Neural progenitor cell (in vitro differentiated cells): ENCODE measurements at regions not wholly inside any gene's neighbourhood (a gene's known extent, or its start where the extent isn't known, plus 50 kb on each side); places are given as distances from the start of the nearest gene placed in this dataset.

ENCODE experiments used
- DNase-seq: peaks from one replicate; pipeline ENCODE4 v3.0.0-alpha.2; 2016; ENCODE audit warnings: low spot score
- H2AFZ ChIP-seq: fragments of 200-600 bp; sonication (generic); replicated peaks from 2 replicates; pipeline ENCODE4 v1.6.1; 2016; ENCODE audit warnings: antibody characterized with exemption
- H3F3A ChIP-seq: fragments of 200-600 bp; sonication (generic); 2 replicates; pipeline ENCODE4 v1.6.1; 2016; ENCODE audit warnings: antibody characterized with exemption, low read depth
- H3K27ac ChIP-seq: fragments of 200-600 bp; sonication (generic); 2 replicates; pipeline ENCODE4 v1.5.1; 2016; ENCODE audit warnings: mild to moderate bottlenecking
- H3K27me3 ChIP-seq: fragments of 200-600 bp; sonication (generic); 2 replicates; pipeline ENCODE4 v1.6.1; 2016; ENCODE audit warnings: mild to moderate bottlenecking, moderate library complexity
- H3K36me3 ChIP-seq: fragments of 200-600 bp; sonication (generic); 2 replicates; pipeline ENCODE4 v1.5.1; 2016
- H3K4me1 ChIP-seq: fragments of 200-600 bp; sonication (generic); 2 replicates; pipeline ENCODE4 v1.6.1; 2016; ENCODE audit warnings: mixed run types
- H3K4me2 ChIP-seq: fragments of 200-600 bp; sonication (generic); 2 replicates; pipeline ENCODE4 v1.6.1; 2016
- H3K4me3 ChIP-seq: fragments of 200-600 bp; sonication (generic); 2 replicates; pipeline ENCODE4 v1.5.1; 2016
- H3K79me2 ChIP-seq: fragments of 200-600 bp; sonication (generic); 2 replicates; pipeline ENCODE4 v1.6.1; 2016; ENCODE audit warnings: low read depth
- H3K9ac ChIP-seq: fragments of 200-600 bp; sonication (generic); 2 replicates; pipeline ENCODE4 v1.6.1; 2016
- H3K9me3 ChIP-seq: fragments of 200-600 bp; sonication (generic); 2 replicates; pipeline ENCODE4 v1.5.1; 2016; ENCODE audit warnings: low read depth
- H4K20me1 ChIP-seq: fragments of 200-600 bp; sonication (generic); 2 replicates; pipeline ENCODE4 v1.6.1; 2016; ENCODE audit warnings: low read depth
- H3K27ac Mint-ChIP-seq: 3 replicates; pipeline ENCODE4 v1.8.0; 2021; ENCODE audit warnings: mixed read lengths
- H3K27me3 Mint-ChIP-seq: 2 replicates; pipeline ENCODE4 v1.8.0; 2022; ENCODE audit warnings: low read depth, mild to moderate bottlenecking, inconsistent platforms, moderate library complexity, mixed read lengths; ENCODE audit not compliant: insufficient read depth
- H3K36me3 Mint-ChIP-seq: 3 replicates; pipeline ENCODE4 v1.8.0; 2021; ENCODE audit warnings: mixed read lengths
- H3K4me1 Mint-ChIP-seq: 3 replicates; pipeline ENCODE4 v1.8.0; 2021; ENCODE audit warnings: mixed read lengths
- H3K4me3 Mint-ChIP-seq: 3 replicates; pipeline ENCODE4 v1.8.0; 2021; ENCODE audit warnings: mild to moderate bottlenecking, moderate library complexity, mixed read lengths
- H3K9me3 Mint-ChIP-seq: 3 replicates; pipeline ENCODE4 v1.8.0; 2020; ENCODE audit warnings: mixed read lengths
- EZH2 ChIP-seq: fragments of 200-600 bp; sonication (generic); IDR thresholded peaks from 2 replicates; pipeline ENCODE4 v1.6.1; 2017; ENCODE audit warnings: antibody characterized with exemption, mild to moderate bottlenecking, moderate library complexity
- EZH2phosphoT487 ChIP-seq: fragments of 200-600 bp; sonication (generic); IDR thresholded peaks from 2 replicates; pipeline ENCODE4 v1.6.1; 2017; ENCODE audit warnings: antibody characterized with exemption
- TF ChIP-seq, protein P1 (sequence below): fragments of 200-600 bp; sonication (generic); IDR thresholded peaks from 2 replicates; pipeline ENCODE4 v1.5.1; 2017; ENCODE audit warnings: antibody characterized with exemption, mild to moderate bottlenecking

DNA sequence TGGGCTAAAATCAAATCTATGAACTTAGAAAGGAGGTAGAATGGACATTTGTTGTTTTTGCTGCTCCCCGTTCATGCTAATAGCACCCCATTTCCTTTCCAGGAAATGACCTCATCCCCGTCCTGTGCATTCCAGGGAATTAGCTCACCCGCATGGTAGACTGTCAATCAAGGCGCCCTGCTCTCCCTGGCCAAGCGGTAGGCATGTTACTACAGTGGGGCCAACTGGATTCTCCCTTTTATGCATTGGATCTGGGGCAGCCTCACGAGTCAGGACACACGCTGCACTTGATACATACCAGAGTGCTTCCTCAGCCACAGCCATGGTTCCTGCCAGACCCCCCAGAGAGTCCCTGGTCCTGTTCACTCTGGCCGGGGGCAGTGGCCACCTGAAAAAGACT, 111.0 kb upstream of the PTCH1 start:
- Histone ChIP-seq H3F3A (no peaks in the 10 kb centered on the region), H3K9me3 (no peaks in the 10 kb centered on the region), H3K27ac (no peak overlapping the region), H3K36me3 (no peaks in the 10 kb centered on the region), H3K4me2 (no peak overlapping the region), H3K27me3 (no peaks in the 10 kb centered on the region), H3K4me1 (no peaks in the 10 kb centered on the region), H3K79me2 (no peaks in the 10 kb centered on the region), H3K4me3 (no peak overlapping the region), H3K9ac (no peak overlapping the region), H2AFZ (no peak overlapping the region), H4K20me1 (no peaks in the 10 kb centered on the region)
- no peak for TF ChIP-seq EZH2phosphoT487
- TF ChIP-seq, protein P1, sequence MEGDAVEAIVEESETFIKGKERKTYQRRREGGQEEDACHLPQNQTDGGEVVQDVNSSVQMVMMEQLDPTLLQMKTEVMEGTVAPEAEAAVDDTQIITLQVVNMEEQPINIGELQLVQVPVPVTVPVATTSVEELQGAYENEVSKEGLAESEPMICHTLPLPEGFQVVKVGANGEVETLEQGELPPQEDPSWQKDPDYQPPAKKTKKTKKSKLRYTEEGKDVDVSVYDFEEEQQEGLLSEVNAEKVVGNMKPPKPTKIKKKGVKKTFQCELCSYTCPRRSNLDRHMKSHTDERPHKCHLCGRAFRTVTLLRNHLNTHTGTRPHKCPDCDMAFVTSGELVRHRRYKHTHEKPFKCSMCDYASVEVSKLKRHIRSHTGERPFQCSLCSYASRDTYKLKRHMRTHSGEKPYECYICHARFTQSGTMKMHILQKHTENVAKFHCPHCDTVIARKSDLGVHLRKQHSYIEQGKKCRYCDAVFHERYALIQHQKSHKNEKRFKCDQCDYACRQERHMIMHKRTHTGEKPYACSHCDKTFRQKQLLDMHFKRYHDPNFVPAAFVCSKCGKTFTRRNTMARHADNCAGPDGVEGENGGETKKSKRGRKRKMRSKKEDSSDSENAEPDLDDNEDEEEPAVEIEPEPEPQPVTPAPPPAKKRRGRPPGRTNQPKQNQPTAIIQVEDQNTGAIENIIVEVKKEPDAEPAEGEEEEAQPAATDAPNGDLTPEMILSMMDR, result no peak
- no peak for TF ChIP-seq EZH2
- peaks cover 4% of the 10 kb centered on the region for H3K27me3 Mint-ChIP-seq
- no peak overlapping the region for H3K4me3 Mint-ChIP-seq
- DNase-seq, result no peak
- peak overlapping the region; percentile 82 for H3K27ac Mint-ChIP-seq
- peaks cover 18% of the 10 kb centered on the region for H3K4me1 Mint-ChIP-seq
- peaks cover 7% of the 10 kb centered on the region for H3K9me3 Mint-ChIP-seq
- peaks cover 1% of the 10 kb centered on the region for H3K36me3 Mint-ChIP-seq

DNA sequence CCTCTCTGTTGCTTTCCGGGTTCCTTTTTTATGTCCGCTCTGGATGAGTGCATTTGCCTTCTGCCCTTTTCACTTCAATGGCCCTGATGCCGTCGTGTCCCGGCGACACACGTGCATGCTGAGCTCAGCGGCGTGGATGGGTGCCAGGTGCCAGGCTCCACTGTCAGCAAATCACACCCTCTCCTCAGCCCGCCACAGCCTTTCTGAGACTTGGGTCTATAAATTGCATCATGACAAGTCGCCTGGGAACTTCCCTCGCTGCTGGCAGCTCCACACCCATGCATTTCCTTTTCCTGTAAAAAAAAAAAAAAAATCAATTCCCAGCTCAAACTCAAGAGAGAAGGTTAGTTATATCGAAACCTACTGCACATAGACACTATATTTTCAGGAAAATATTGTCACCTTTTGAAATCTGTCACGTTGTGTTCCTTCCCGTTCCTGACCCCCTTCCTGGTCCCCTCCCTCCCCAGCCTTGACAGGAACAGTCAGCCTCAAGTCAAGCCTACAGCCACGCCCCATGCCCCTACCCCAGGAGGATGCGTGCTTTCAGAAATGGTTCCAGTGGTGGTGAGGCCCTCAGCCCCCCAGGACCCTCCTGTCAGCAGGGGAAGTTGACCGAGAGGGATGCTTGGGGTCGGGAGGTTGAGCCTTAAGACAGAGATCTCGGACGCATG, 110.3 kb upstream of the PTCH1 start:
- H3K27ac Mint-ChIP-seq, result peak overlapping the region; percentile 28
- no peak overlapping the region for H3K9ac ChIP-seq
- no peaks in the 10 kb centered on the region for H4K20me1 ChIP-seq
- H3K36me3 ChIP-seq, result no peaks in the 10 kb centered on the region
- no peak for DNase-seq
- H3K27me3 ChIP-seq, result no peaks in the 10 kb centered on the region
- no peak for TF ChIP-seq EZH2phosphoT487
- TF ChIP-seq, protein P1, result no peak
- no peak for TF ChIP-seq EZH2
- H3K4me1 Mint-ChIP-seq, result peaks cover 18% of the 10 kb centered on the region
- no peaks in the 10 kb centered on the region for H3K79me2 ChIP-seq
- H3K9me3 Mint-ChIP-seq, result peaks cover 7% of the 10 kb centered on the region
- no peaks in the 10 kb centered on the region for H3K9me3 ChIP-seq
- peaks cover 1% of the 10 kb centered on the region for H3K36me3 Mint-ChIP-seq
- H3F3A ChIP-seq, result no peaks in the 10 kb centered on the region
- H3K4me2 ChIP-seq, result no peak overlapping the region
- H3K27ac ChIP-seq, result no peak overlapping the region
- H2AFZ ChIP-seq, result peak overlapping the region; percentile 50
- no peaks in the 10 kb centered on the region for H3K4me1 ChIP-seq
- no peak overlapping the region for H3K4me3 Mint-ChIP-seq
- H3K4me3 ChIP-seq, result no peak overlapping the region
- peaks cover 4% of the 10 kb centered on the region for H3K27me3 Mint-ChIP-seq

DNA sequence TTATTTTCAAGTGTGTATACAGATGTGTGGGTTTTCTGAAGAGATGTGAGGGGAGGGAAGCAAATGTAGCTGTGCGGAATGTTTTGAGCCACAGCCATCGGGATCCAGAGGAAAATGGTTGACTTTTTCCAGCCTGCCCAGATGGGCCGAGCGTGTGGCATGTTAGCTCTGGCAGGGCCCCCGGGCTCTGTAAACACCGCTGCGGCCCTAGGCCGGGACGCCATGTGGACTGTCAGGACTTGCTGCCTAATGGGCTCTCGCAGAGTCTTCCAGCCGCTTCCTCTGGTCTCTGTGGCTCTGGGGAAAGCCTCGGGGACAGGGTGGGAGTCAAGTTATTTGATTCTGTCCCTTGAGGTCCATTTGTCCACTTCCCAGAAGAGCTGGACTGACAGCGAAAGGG, 109.6 kb upstream of the PTCH1 start:
- Histone ChIP-seq H3K27ac (no peak overlapping the region), H3K4me2 (no peak overlapping the region), H2AFZ (peak overlapping the region; percentile 50), H3K9ac (no peak overlapping the region), H3K27me3 (no peaks in the 10 kb centered on the region), H3K4me3 (no peak overlapping the region), H3K9me3 (no peaks in the 10 kb centered on the region), H3K36me3 (no peaks in the 10 kb centered on the region), H3K4me1 (no peaks in the 10 kb centered on the region), H3F3A (no peaks in the 10 kb centered on the region), H3K79me2 (no peaks in the 10 kb centered on the region), H4K20me1 (no peaks in the 10 kb centered on the region)
- H3K36me3 Mint-ChIP-seq, result peaks cover 1% of the 10 kb centered on the region
- peaks cover 4% of the 10 kb centered on the region for H3K27me3 Mint-ChIP-seq
- TF ChIP-seq EZH2 (no peak), EZH2phosphoT487 (no peak)
- TF ChIP-seq, protein P1, result no peak
- peaks cover 18% of the 10 kb centered on the region for H3K4me1 Mint-ChIP-seq
- DNase-seq, result no peak
- peak overlapping the region; percentile 54 for H3K27ac Mint-ChIP-seq
- H3K9me3 Mint-ChIP-seq, result peaks cover 6% of the 10 kb centered on the region
- no peak overlapping the region for H3K4me3 Mint-ChIP-seq
